ENCODE measurements at regions not wholly inside any gene's neighbourhood (a gene's known extent, or its start where the extent isn't known, plus 50 kb on each side); places are given as distances from the start of the nearest gene placed in this dataset.

- Histone ChIP-seq H3K9me3 (ENCODE audit: control insufficient read depth, low read depth, low read length) (no peaks in the 10 kb centered on the region), H3K4me3 (ENCODE audit: low read length) (no peak overlapping the region), H3K36me3 (ENCODE audit: control insufficient read depth, insufficient read depth, low read length) (no peaks in the 10 kb centered on the region), H3K27me3 (ENCODE audit: control insufficient read depth, insufficient read depth, low read length) (no peaks in the 10 kb centered on the region), H3K4me1 (ENCODE audit: control insufficient read depth, insufficient read depth, low read length) (no peaks in the 10 kb centered on the region), H3K27ac (ENCODE audit: low read length) (no peak overlapping the region)
- DNase-seq, result no peak
- no CpG with 5 or more reads among the region's 4 CpGs for WGBS (ENCODE audit: insufficient coverage, low lambda C conversion rate)
Measured at GRCh38 chr1:65658122-65658521, 134.6 kb upstream of the PDE4B start.

- DNase-seq, result no peak
- no peaks in the 10 kb centered on the region for H3K36me3 ChIP-seq (ENCODE audit: control insufficient read depth, insufficient read depth, low read length)
- no peaks in the 10 kb centered on the region for H3K9me3 ChIP-seq (ENCODE audit: control insufficient read depth, low read depth, low read length)
Measured at GRCh38 chr1:65668368-65668767, 124.3 kb upstream of the PDE4B start.

GRCh38 chr1:65670518-65670917, 122.2 kb upstream of the PDE4B start:
- Histone ChIP-seq H3K27me3 (ENCODE audit: control insufficient read depth, insufficient read depth, low read length) (no peaks in the 10 kb centered on the region), H3K9me3 (ENCODE audit: control insufficient read depth, low read depth, low read length) (no peaks in the 10 kb centered on the region), H3K4me3 (ENCODE audit: low read length) (no peak overlapping the region), H3K27ac (ENCODE audit: low read length) (no peak overlapping the region), H3K4me1 (ENCODE audit: control insufficient read depth, insufficient read depth, low read length) (no peaks in the 10 kb centered on the region), H3K36me3 (ENCODE audit: control insufficient read depth, insufficient read depth, low read length) (no peaks in the 10 kb centered on the region)
- 96% methylated on average over 3 of the region's 3 CpGs for WGBS (ENCODE audit: insufficient coverage, low lambda C conversion rate)
- DNase-seq, result no peak

More at GRCh38 chr1:65668368-65668767, 124.3 kb upstream of the PDE4B start:
- Histone ChIP-seq H3K27me3 (ENCODE audit: control insufficient read depth, insufficient read depth, low read length) (no peaks in the 10 kb centered on the region), H3K27ac (ENCODE audit: low read length) (no peak overlapping the region), H3K4me3 (ENCODE audit: low read length) (no peak overlapping the region), H3K4me1 (ENCODE audit: control insufficient read depth, insufficient read depth, low read length) (no peaks in the 10 kb centered on the region)

GRCh38 chr1:65674522-65674921, 118.2 kb upstream of the PDE4B start:
- no peaks in the 10 kb centered on the region for H3K36me3 ChIP-seq (ENCODE audit: control insufficient read depth, insufficient read depth, low read length)
- no peaks in the 10 kb centered on the region for H3K27me3 ChIP-seq (ENCODE audit: control insufficient read depth, insufficient read depth, low read length)
- WGBS (ENCODE audit: insufficient coverage, low lambda C conversion rate), result no CpG with 5 or more reads among the region's 2 CpGs
- no peak for DNase-seq
- H3K27ac ChIP-seq (ENCODE audit: low read length), result no peak overlapping the region
- H3K4me3 ChIP-seq (ENCODE audit: low read length), result no peak overlapping the region
- no peaks in the 10 kb centered on the region for H3K9me3 ChIP-seq (ENCODE audit: control insufficient read depth, low read depth, low read length)
- H3K4me1 ChIP-seq (ENCODE audit: control insufficient read depth, insufficient read depth, low read length), result no peaks in the 10 kb centered on the region

- DNase-seq, result no peak
- H3K9me3 ChIP-seq (ENCODE audit: control insufficient read depth, low read depth, low read length), result no peaks in the 10 kb centered on the region
- no peak overlapping the region for H3K4me3 ChIP-seq (ENCODE audit: low read length)
- WGBS (ENCODE audit: insufficient coverage, low lambda C conversion rate), result 57% methylated on average over 3 of the region's 4 CpGs
- H3K36me3 ChIP-seq (ENCODE audit: control insufficient read depth, insufficient read depth, low read length), result no peaks in the 10 kb centered on the region
- no peaks in the 10 kb centered on the region for H3K27me3 ChIP-seq (ENCODE audit: control insufficient read depth, insufficient read depth, low read length)
- no peak overlapping the region for H3K27ac ChIP-seq (ENCODE audit: low read length)
- no peaks in the 10 kb centered on the region for H3K4me1 ChIP-seq (ENCODE audit: control insufficient read depth, insufficient read depth, low read length)
Measured at GRCh38 chr1:65679773-65680172, 112.9 kb upstream of the PDE4B start.

GRCh38 chr1:65681096-65681495, 111.6 kb upstream of the PDE4B start:
- Histone ChIP-seq H3K4me1 (ENCODE audit: control insufficient read depth, insufficient read depth, low read length) (no peaks in the 10 kb centered on the region), H3K36me3 (ENCODE audit: control insufficient read depth, insufficient read depth, low read length) (no peaks in the 10 kb centered on the region), H3K9me3 (ENCODE audit: control insufficient read depth, low read depth, low read length) (no peaks in the 10 kb centered on the region), H3K27ac (ENCODE audit: low read length) (no peak overlapping the region), H3K4me3 (ENCODE audit: low read length) (no peak overlapping the region), H3K27me3 (ENCODE audit: control insufficient read depth, insufficient read depth, low read length) (no peaks in the 10 kb centered on the region)
- 86% methylated on average over 4 of the region's 6 CpGs for WGBS (ENCODE audit: insufficient coverage, low lambda C conversion rate)
- DNase-seq, result no peak

- no peak overlapping the region for H3K4me3 ChIP-seq (ENCODE audit: low read length)
- H3K9me3 ChIP-seq (ENCODE audit: control insufficient read depth, low read depth, low read length), result no peaks in the 10 kb centered on the region
- no peaks in the 10 kb centered on the region for H3K27me3 ChIP-seq (ENCODE audit: control insufficient read depth, insufficient read depth, low read length)
- no peak overlapping the region for H3K27ac ChIP-seq (ENCODE audit: low read length)
- 0% methylated on average over 1 of the region's 8 CpGs for WGBS (ENCODE audit: insufficient coverage, low lambda C conversion rate)
- peak; percentile 92 to 94 for DNase-seq
- H3K36me3 ChIP-seq (ENCODE audit: control insufficient read depth, insufficient read depth, low read length), result no peaks in the 10 kb centered on the region
- peaks cover 31% of the 10 kb centered on the region for H3K4me1 ChIP-seq (ENCODE audit: control insufficient read depth, insufficient read depth, low read length)
Measured at GRCh38 chr1:65687428-65688214, 105.1 kb upstream of the PDE4B start.

GRCh38 chr1:65688215-65688566, 104.5 kb upstream of the PDE4B start:
- no CpG with 5 or more reads among the region's 4 CpGs for WGBS (ENCODE audit: insufficient coverage, low lambda C conversion rate)
- Histone ChIP-seq H3K27me3 (ENCODE audit: control insufficient read depth, insufficient read depth, low read length) (no peaks in the 10 kb centered on the region), H3K4me1 (ENCODE audit: control insufficient read depth, insufficient read depth, low read length) (peaks cover 31% of the 10 kb centered on the region), H3K9me3 (ENCODE audit: control insufficient read depth, low read depth, low read length) (no peaks in the 10 kb centered on the region), H3K4me3 (ENCODE audit: low read length) (no peak overlapping the region), H3K27ac (ENCODE audit: low read length) (no peak overlapping the region), H3K36me3 (ENCODE audit: control insufficient read depth, insufficient read depth, low read length) (no peaks in the 10 kb centered on the region)
- peak in 1 of 2 donors; percentile 7 for DNase-seq

- Histone ChIP-seq H3K4me3 (ENCODE audit: low read length) (no peak overlapping the region), H3K4me1 (ENCODE audit: control insufficient read depth, insufficient read depth, low read length) (peaks cover 31% of the 10 kb centered on the region), H3K27ac (ENCODE audit: low read length) (no peak overlapping the region), H3K27me3 (ENCODE audit: control insufficient read depth, insufficient read depth, low read length) (no peaks in the 10 kb centered on the region), H3K36me3 (ENCODE audit: control insufficient read depth, insufficient read depth, low read length) (no peaks in the 10 kb centered on the region), H3K9me3 (ENCODE audit: control insufficient read depth, low read depth, low read length) (no peaks in the 10 kb centered on the region)
- peak in 1 of 2 donors; percentile 30 for DNase-seq
- WGBS (ENCODE audit: insufficient coverage, low lambda C conversion rate), result no CpG with 5 or more reads among the region's 3 CpGs
Measured at GRCh38 chr1:65688848-65689247, 103.8 kb upstream of the PDE4B start.

- H3K4me3 ChIP-seq (ENCODE audit: low read length), result no peak overlapping the region
- no peaks in the 10 kb centered on the region for H3K36me3 ChIP-seq (ENCODE audit: control insufficient read depth, insufficient read depth, low read length)
- H3K27ac ChIP-seq (ENCODE audit: low read length), result no peak overlapping the region
- no peak for DNase-seq
- no peaks in the 10 kb centered on the region for H3K9me3 ChIP-seq (ENCODE audit: control insufficient read depth, low read depth, low read length)
- no peaks in the 10 kb centered on the region for H3K27me3 ChIP-seq (ENCODE audit: control insufficient read depth, insufficient read depth, low read length)
- peaks cover 31% of the 10 kb centered on the region for H3K4me1 ChIP-seq (ENCODE audit: control insufficient read depth, insufficient read depth, low read length)
- WGBS (ENCODE audit: insufficient coverage, low lambda C conversion rate), result 100% methylated on average over 2 of the region's 6 CpGs
Measured at GRCh38 chr1:65691152-65691900, 101.4 kb upstream of the PDE4B start.

Data from large intestine (tissue), 3 donors.